ENCODE measurements at regions not wholly inside any gene's neighbourhood (a gene's known extent, or its start where the extent isn't known, plus 50 kb on each side); places are given as distances from the start of the nearest gene placed in this dataset.

DNA sequence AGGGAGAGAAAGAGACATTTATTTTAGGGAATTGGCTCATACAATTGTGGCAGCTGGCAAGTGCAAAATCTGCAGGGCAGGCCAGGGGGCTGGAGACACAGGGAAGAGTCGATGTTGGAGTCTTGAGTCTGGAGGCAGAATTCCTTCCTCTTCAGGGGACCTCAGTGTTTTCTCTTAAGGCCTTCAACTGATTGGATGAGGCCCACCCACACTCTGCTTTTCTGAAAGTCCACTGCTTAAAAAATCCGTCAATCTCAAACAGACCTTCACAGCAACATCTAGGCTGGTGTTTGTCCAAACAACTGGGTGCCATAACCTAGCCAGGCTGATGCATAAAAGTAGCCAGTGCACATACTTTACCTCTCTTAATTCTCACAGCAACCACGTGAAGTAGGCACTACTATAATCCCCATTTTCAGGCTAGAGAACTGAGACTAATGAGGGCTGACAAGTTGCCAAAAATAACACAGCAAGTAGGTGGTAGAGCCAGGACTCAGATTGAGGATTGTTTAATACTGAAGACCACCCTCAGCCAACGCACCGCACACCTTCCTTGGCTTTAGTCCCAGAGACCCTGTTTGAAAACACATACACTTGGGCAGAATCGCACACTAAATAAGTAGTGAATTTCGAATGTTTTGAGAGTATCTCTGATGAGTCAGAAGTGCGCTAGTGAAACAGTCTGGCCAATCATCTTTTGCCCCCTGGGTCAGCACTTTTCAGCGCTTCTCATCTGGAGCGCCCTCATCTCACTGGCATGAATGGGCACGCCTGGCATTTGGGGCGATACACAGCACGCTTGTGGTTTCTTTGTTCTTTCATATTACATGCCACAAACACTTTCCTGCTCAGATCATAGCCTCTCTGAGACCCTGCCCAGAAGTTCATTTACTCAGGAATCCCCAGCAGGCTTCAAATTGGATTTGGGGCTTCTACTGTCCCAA lies 591.4 kb downstream of the CCDC171 start:
- Histone ChIP-seq H3K27ac (ENCODE audit: low read length) (no peak overlapping the region), H3K27me3 (replicated peaks in 1 of 2; ENCODE audit: control insufficient read depth in 2 of 2, extremely low read depth in 1 of 2, insufficient read depth in 2 of 2, low read length in 1 of 2) (peaks cover 0 to 4% of the 10 kb centered on the region in 2 experiments), H3K9me3 (no peaks in the 10 kb centered on the region), H3K4me3 (ENCODE audit: control insufficient read depth in 1 of 2, extremely low read depth in 1 of 2, low read length in 1 of 2) (no peak overlapping the region), H3K4me1 (ENCODE audit: control insufficient read depth in 1 of 2, extremely low read depth in 1 of 2, insufficient read depth in 2 of 2, low read length in 2 of 2) (no peaks in the 10 kb centered on the region), H3K36me3 (ENCODE audit: control insufficient read depth in 2 of 2, extremely low read depth in 1 of 2, insufficient read depth in 1 of 2, low read length in 1 of 2) (no peaks in the 10 kb centered on the region)
- H3K27ac Mint-ChIP-seq = no peak overlapping the region
- H3K27me3 Mint-ChIP-seq = peaks cover 0 to 3% of the 10 kb centered on the region in 2 donors
- peaks cover 0 to 6% (median 0%) of the 10 kb centered on the region in 3 donors for H3K9me3 Mint-ChIP-seq
- no peaks in the 10 kb centered on the region for H3K4me1 Mint-ChIP-seq
- ChIA-PET POLR2A (no interaction called here), CTCF (no interaction called here)
- no peak for ATAC-seq (replicated peaks in 1 of 4)
- 75% methylated on average over 6 of the region's 13 CpGs for WGBS (ENCODE audit: insufficient coverage)
- no peak overlapping the region for H3K4me3 Mint-ChIP-seq
- no peak for DNase-seq
- no peaks in the 10 kb centered on the region for H3K36me3 Mint-ChIP-seq

DNA sequence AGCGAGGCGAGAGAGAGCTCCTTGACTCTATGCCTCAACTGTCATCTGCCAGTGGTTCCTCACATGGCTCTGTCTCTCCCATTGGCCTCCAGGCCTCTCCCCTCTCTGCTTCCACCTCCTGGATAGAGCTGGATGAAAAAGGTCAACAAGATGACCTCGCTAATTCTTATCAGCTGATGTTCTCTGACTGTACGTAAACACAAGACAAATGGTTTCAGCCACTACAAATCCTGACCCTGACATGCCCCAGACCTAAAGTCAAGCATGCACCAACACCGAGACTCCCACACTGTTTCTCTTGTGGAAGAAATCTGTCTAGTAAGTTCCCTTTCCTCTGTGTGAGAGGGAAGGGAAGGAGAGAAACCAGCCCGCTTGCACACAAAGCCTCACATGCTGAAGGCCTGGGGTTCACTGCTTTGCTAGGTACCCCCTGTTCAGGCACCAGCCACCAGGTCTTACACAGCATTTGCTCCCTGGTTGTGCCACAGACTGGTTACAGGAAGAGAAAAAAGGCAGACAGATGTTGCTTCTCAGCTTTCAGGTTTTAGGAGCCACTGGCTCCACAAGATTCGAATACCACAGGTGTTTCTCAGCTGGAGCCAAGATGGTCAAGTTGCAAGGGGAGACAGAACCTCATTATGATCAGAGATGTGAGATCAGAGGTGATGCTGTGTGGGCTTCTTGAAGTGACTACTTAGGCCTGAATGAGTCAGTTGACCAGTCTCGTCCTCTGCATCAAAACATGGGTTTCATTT lies 592.5 kb downstream of the CCDC171 start:
- CTCF ChIA-PET = no interaction called here
- DNase-seq = no peak
- Histone ChIP-seq H3K36me3 (ENCODE audit: control insufficient read depth in 2 of 2, extremely low read depth in 1 of 2, insufficient read depth in 1 of 2, low read length in 1 of 2) (no peaks in the 10 kb centered on the region), H3K4me1 (ENCODE audit: control insufficient read depth in 1 of 2, extremely low read depth in 1 of 2, insufficient read depth in 2 of 2, low read length in 2 of 2) (no peaks in the 10 kb centered on the region), H3K27me3 (replicated peaks in 1 of 2; ENCODE audit: control insufficient read depth in 2 of 2, extremely low read depth in 1 of 2, insufficient read depth in 2 of 2, low read length in 1 of 2) (peaks cover 0 to 4% of the 10 kb centered on the region in 2 experiments), H3K4me3 (ENCODE audit: control insufficient read depth in 1 of 2, extremely low read depth in 1 of 2, low read length in 1 of 2) (no peak overlapping the region), H3K9me3 (no peaks in the 10 kb centered on the region), H3K27ac (ENCODE audit: low read length) (no peak overlapping the region)
- Mint-ChIP-seq H3K4me1 (no peaks in the 10 kb centered on the region), H3K36me3 (no peaks in the 10 kb centered on the region), H3K9me3 (peaks cover 0 to 6% (median 0%) of the 10 kb centered on the region in 3 donors), H3K27me3 (peaks cover 0 to 3% of the 10 kb centered on the region in 2 donors), H3K4me3 (no peak overlapping the region), H3K27ac (no peak overlapping the region)
- POLR2A ChIA-PET = no interaction called here
- no peak for ATAC-seq (replicated peaks in 1 of 4)
- WGBS (ENCODE audit: insufficient coverage) = 70% methylated on average over 3 of the region's 8 CpGs

DNA sequence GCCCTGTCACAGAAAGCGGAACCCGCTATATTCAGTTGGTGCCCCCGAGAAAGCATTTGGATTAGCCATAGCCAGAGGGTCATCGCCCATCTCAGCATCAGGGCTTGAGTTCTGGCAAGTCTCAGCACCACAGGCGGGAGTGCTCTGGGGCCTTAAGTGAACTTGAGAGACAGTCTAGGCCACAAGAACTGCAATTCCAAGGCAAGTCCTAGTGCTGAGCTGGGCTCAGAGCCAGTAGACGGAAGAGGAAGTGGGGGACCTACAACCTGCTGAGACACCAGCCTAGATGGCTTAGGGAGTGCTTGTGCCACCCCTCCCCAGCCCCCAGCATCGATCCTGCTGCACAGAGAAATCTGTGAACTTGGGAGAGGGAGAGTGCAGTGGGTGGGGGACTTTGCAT lies 594.9 kb downstream of the CCDC171 start:
- Mint-ChIP-seq H3K4me3 (no peak overlapping the region), H3K27ac (no peak overlapping the region), H3K4me1 (no peaks in the 10 kb centered on the region), H3K36me3 (no peaks in the 10 kb centered on the region), H3K27me3 (peaks cover 2 to 3% of the 10 kb centered on the region in 2 donors), H3K9me3 (peaks cover 0 to 3% (median 0%) of the 10 kb centered on the region in 3 donors)
- H3K27me3 ChIP-seq (replicated peaks in 1 of 2; ENCODE audit: control insufficient read depth in 2 of 2, extremely low read depth in 1 of 2, insufficient read depth in 2 of 2, low read length in 1 of 2) = peaks cover 0 to 6% of the 10 kb centered on the region in 2 experiments
- ChIA-PET CTCF (no interaction called here), POLR2A (no interaction called here)
- H3K9me3 ChIP-seq = no peaks in the 10 kb centered on the region
- WGBS (ENCODE audit: insufficient coverage) = 89% methylated on average over 6 of the region's 7 CpGs
- H3K27ac ChIP-seq (ENCODE audit: low read length) = no peak overlapping the region
- ATAC-seq (replicated peaks in 1 of 4) = peak in 1 of 4 experiments; percentile 26
- no peak overlapping the region for H3K4me3 ChIP-seq (ENCODE audit: control insufficient read depth in 1 of 2, extremely low read depth in 1 of 2, low read length in 1 of 2)
- H3K36me3 ChIP-seq (ENCODE audit: control insufficient read depth in 2 of 2, extremely low read depth in 1 of 2, insufficient read depth in 1 of 2, low read length in 1 of 2) = no peaks in the 10 kb centered on the region
- no peak for DNase-seq
- no peaks in the 10 kb centered on the region for H3K4me1 ChIP-seq (ENCODE audit: control insufficient read depth in 1 of 2, extremely low read depth in 1 of 2, insufficient read depth in 2 of 2, low read length in 2 of 2)

- no peak overlapping the region for H3K27ac ChIP-seq (ENCODE audit: low read length)
- no peak for DNase-seq
- H3K36me3 ChIP-seq (ENCODE audit: control insufficient read depth in 2 of 2, extremely low read depth in 1 of 2, insufficient read depth in 1 of 2, low read length in 1 of 2) = no peaks in the 10 kb centered on the region
- ChIA-PET CTCF (interaction anchor here (0.6 to 1.3 kb wide), 2 partner anchors 9 to 112 kb away, joined by 3 read pairs; no protein-coding TSS in a partner anchor), POLR2A (no interaction called here)
- H3K9me3 ChIP-seq = no peaks in the 10 kb centered on the region
- H3K27me3 ChIP-seq (replicated peaks in 1 of 2; ENCODE audit: control insufficient read depth in 2 of 2, extremely low read depth in 1 of 2, insufficient read depth in 2 of 2, low read length in 1 of 2) = peaks cover 0 to 7% of the 10 kb centered on the region in 2 experiments
- Mint-ChIP-seq H3K9me3 (peaks cover 0 to 3% (median 0%) of the 10 kb centered on the region in 3 donors), H3K27ac (no peak overlapping the region), H3K4me3 (no peak overlapping the region), H3K27me3 (peaks cover 3 to 12% of the 10 kb centered on the region in 2 donors), H3K36me3 (no peaks in the 10 kb centered on the region), H3K4me1 (peaks cover 7 to 9% (median 8%) of the 10 kb centered on the region in 3 donors)
- ATAC-seq (replicated peaks in 1 of 4) = no peak
- peaks cover 2 to 4% of the 10 kb centered on the region in 2 experiments for H3K4me1 ChIP-seq (ENCODE audit: control insufficient read depth in 1 of 2, extremely low read depth in 1 of 2, insufficient read depth in 2 of 2, low read length in 2 of 2)
- WGBS (ENCODE audit: insufficient coverage) = no CpG with 5 or more reads among the region's 4 CpGs
- H3K4me3 ChIP-seq (ENCODE audit: control insufficient read depth in 1 of 2, extremely low read depth in 1 of 2, low read length in 1 of 2) = no peak overlapping the region
These were observed 597.7 kb downstream of the CCDC171 start for GRCh38 chr9:16150501-16150900.

- no peak for ATAC-seq (replicated peaks in 1 of 4)
- H3K36me3 Mint-ChIP-seq = no peaks in the 10 kb centered on the region
- peaks cover 9 to 10% (median 10%) of the 10 kb centered on the region in 3 donors for H3K4me1 Mint-ChIP-seq
- H3K4me1 ChIP-seq (ENCODE audit: control insufficient read depth in 1 of 2, extremely low read depth in 1 of 2, insufficient read depth in 2 of 2, low read length in 2 of 2) = peaks cover 2 to 4% of the 10 kb centered on the region in 2 experiments
- no peaks in the 10 kb centered on the region for H3K36me3 ChIP-seq (ENCODE audit: control insufficient read depth in 2 of 2, extremely low read depth in 1 of 2, insufficient read depth in 1 of 2, low read length in 1 of 2)
- H3K27ac ChIP-seq (ENCODE audit: low read length) = no peak overlapping the region
- H3K4me3 ChIP-seq (ENCODE audit: control insufficient read depth in 1 of 2, extremely low read depth in 1 of 2, low read length in 1 of 2) = no peak overlapping the region
- ChIA-PET CTCF (interaction anchor here (0.6 to 1.3 kb wide), 2 partner anchors 10 to 112 kb away, joined by 3 read pairs; no protein-coding TSS in a partner anchor), POLR2A (interaction anchor here in 1 of 2 donors (0.6 kb wide), 1 partner anchor 182 kb away, joined by 6 read pairs; no protein-coding TSS in a partner anchor)
- peaks cover 3 to 17% of the 10 kb centered on the region in 2 donors for H3K27me3 Mint-ChIP-seq
- no peak overlapping the region for H3K27ac Mint-ChIP-seq
- no peaks in the 10 kb centered on the region for H3K9me3 ChIP-seq
- no peak overlapping the region for H3K4me3 Mint-ChIP-seq
- peaks cover 0 to 7% of the 10 kb centered on the region in 2 experiments for H3K27me3 ChIP-seq (replicated peaks in 1 of 2; ENCODE audit: control insufficient read depth in 2 of 2, extremely low read depth in 1 of 2, insufficient read depth in 2 of 2, low read length in 1 of 2)
- peaks cover 0 to 3% (median 0%) of the 10 kb centered on the region in 3 donors for H3K9me3 Mint-ChIP-seq
- no peak for DNase-seq
- WGBS (ENCODE audit: insufficient coverage) = 65% methylated on average over 7 of the region's 9 CpGs
These were observed 598.3 kb downstream of the CCDC171 start for GRCh38 chr9:16150938-16151650.
